ENCODE measurements at regions not wholly inside any gene's neighbourhood (a gene's known extent, or its start where the extent isn't known, plus 50 kb on each side); places are given as distances from the start of the nearest gene placed in this dataset.

DNA sequence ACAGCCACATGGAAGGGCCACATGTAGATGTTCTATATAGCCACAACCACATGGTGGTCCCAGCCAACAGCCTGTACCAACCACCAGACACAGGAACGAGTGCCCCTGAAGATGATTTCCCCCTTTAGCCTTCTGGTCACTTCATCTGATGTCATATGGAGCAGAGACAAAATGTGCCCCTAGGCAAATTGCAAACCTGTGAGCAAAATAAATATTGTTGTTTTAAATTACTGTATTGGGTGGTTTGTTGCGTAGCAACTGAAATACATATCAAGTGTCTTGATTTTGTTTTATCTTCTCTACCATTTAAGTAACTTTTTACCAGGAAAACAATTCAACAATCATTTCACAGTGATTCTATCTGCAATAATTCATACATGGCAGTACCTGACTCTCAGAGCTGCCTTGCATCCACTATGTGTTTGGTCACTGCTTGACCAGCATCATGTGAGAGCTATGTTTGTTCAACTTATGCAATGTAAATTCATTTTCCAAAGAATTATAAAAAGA is 142.5 kb upstream of the VLDLR start:
- DNase-seq (ENCODE audit: low read depth): no peak
- TF ChIP-seq, protein P1, sequence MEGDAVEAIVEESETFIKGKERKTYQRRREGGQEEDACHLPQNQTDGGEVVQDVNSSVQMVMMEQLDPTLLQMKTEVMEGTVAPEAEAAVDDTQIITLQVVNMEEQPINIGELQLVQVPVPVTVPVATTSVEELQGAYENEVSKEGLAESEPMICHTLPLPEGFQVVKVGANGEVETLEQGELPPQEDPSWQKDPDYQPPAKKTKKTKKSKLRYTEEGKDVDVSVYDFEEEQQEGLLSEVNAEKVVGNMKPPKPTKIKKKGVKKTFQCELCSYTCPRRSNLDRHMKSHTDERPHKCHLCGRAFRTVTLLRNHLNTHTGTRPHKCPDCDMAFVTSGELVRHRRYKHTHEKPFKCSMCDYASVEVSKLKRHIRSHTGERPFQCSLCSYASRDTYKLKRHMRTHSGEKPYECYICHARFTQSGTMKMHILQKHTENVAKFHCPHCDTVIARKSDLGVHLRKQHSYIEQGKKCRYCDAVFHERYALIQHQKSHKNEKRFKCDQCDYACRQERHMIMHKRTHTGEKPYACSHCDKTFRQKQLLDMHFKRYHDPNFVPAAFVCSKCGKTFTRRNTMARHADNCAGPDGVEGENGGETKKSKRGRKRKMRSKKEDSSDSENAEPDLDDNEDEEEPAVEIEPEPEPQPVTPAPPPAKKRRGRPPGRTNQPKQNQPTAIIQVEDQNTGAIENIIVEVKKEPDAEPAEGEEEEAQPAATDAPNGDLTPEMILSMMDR (IDR thresholded peaks at IDR 0.05; ENCODE audit: control insufficient read depth, insufficient read depth, low read depth, low read length, missing control alignments): no peak
- no peak overlapping the region for H3K4me3 ChIP-seq (ENCODE audit: control insufficient read depth, low read depth, low read length)

DNA sequence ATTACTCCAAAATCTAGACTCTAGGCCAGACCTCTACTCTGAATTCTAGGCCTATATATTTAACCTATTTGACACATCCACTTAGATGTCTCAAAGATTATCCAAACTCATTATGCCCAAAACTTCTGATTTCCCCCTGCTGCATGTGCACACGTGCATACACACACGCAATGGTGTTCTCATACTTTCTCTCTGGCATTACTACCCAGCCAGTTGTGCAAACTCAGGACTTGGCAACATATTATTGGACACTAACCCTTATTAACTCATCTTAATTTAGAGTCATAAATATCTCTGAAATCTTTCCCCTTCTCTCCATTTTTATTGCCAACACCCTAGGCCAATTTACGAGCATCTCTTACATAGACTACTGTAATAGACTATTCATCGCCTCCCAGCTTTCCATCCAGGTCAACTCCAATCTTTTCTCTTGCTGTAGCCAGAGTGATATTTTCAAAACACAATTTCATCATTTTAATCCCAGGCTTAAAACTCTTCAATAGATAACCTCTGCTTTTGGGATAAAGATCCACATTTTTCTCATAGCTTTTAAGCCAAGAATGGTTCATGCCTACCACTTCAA is 141.2 kb upstream of the VLDLR start:
- TF ChIP-seq, protein P1 (IDR thresholded peaks at IDR 0.05; ENCODE audit: control insufficient read depth, insufficient read depth, low read depth, low read length, missing control alignments): no peak
- DNase-seq (ENCODE audit: low read depth): no peak
- H3K4me3 ChIP-seq (ENCODE audit: control insufficient read depth, low read depth, low read length): no peak overlapping the region

DNA sequence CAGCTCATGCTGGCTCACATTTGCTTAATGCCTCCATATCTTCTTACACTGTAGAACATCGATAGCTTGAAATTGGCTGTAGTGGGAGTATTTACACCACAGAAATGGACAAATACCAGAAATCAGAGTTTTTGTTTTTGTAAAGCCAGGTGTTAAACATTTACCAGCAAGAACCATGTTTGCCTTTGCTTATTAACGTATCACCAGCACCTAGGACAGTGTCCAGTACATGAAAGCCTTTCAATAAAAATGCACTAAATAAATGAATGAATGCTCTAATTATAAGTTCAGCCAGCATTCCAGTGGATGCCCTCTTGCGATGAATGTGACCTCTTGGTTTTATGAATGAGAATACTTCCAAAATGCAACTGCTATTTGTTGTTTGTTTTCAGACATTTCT is 140.4 kb upstream of the VLDLR start:
- no peak for DNase-seq (ENCODE audit: low read depth)
- no peak overlapping the region for H3K4me3 ChIP-seq (ENCODE audit: control insufficient read depth, low read depth, low read length)
- TF ChIP-seq, protein P1 (IDR thresholded peaks at IDR 0.05; ENCODE audit: control insufficient read depth, insufficient read depth, low read depth, low read length, missing control alignments): no peak

DNA sequence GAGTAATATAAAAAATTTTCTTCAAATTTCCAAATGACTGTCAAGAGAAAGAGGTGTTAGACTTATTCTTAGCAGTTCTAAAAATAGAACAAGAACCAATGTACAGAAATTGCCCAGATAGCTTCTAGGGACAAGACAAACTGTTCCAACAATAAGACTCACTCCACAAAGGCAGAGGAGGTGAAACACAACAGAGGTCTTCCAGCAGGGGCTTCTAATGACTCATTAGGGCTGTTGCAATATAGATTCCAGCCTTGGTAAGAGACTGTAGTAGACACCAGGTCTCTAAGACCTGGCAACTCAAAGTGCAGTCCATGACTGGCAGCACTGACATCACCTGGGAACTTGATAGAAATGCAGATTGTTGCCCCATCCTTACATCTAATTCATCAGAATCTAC is 134.6 kb upstream of the VLDLR start:
- TF ChIP-seq, protein P1 (IDR thresholded peaks at IDR 0.05; ENCODE audit: control insufficient read depth, insufficient read depth, low read depth, low read length, missing control alignments): no peak
- no peak overlapping the region for H3K4me3 ChIP-seq (ENCODE audit: control insufficient read depth, low read depth, low read length)
- no peak for DNase-seq (ENCODE audit: low read depth)

DNA sequence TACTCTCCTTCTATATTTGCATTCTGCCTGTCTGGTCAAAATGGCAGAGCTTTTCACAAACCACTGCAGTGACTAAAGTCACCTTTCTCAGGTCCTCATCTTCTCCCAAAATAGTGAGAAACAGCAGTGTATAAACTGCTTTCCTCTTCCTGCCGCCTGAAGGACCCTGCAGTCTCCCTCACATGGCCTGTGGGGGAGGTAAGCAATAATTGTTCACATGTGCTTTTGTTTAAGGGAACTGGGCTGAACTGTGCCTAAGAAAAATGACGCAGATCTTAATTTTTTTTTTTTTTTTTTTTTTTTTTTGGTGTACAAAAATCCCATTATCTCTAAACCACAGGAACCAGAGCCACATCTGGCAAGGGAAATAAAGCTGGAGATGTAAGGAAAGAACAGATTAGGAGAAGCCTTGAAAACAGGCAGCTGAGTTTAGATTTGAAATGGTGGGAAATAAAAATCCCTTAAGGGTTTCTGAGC is 131.7 kb upstream of the VLDLR start:
- H3K4me3 ChIP-seq (ENCODE audit: control insufficient read depth, low read depth, low read length): no peak overlapping the region
- DNase-seq (ENCODE audit: low read depth): peak; percentile 71
- TF ChIP-seq, protein P1 (IDR thresholded peaks at IDR 0.05; ENCODE audit: control insufficient read depth, insufficient read depth, low read depth, low read length, missing control alignments): no peak

DNA sequence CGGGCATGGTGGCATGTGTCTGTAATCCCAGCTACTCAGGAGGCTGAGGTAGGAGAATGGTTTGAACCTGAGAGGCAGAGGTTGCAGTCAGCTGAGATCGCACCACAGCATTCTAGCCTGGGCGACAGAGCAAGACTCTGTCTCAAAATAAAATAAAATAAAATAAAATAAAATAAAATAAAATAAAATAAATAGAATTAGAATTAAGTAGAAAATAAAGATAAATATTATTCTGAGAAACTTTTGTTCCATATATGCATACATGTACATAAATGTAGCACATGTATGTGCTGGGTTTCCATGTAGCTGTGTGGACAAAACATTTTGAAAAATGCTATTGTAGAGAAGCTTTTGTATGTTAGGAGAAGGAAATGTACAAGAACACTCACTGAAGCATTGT is 129.4 kb upstream of the VLDLR start:
- H3K4me3 ChIP-seq (ENCODE audit: control insufficient read depth, low read depth, low read length): no peak overlapping the region
- TF ChIP-seq, protein P1 (IDR thresholded peaks at IDR 0.05; ENCODE audit: control insufficient read depth, insufficient read depth, low read depth, low read length, missing control alignments): no peak

More for the DNA sequence above, 129.4 kb upstream of the VLDLR start:
- no peak for DNase-seq (ENCODE audit: low read depth)
